Suppressor macrophage treated with lipopolysaccharide for 1 hour (primary cell): ENCODE measurements at regions not wholly inside any gene's neighbourhood (a gene's known extent, or its start where the extent isn't known, plus 50 kb on each side); places are given as distances from the start of the nearest gene placed in this dataset.
"Not testable (repeated sequence)": the region's sequence is repeated elsewhere in the genome, so short reads cannot be mapped to it uniquely, and the experiment has no call there.

Experiments
- DNase-seq, 3 donors: peaks; one replicate each; pipeline ENCODE4 v3.0.0-alpha.2; 2020 to 2022

- no peak for DNase-seq
Observed at GRCh38 chr6:9921366-9921765, 493.5 kb downstream of the TFAP2A start.

- DNase-seq: no peak
Observed at GRCh38 chr6:9914951-9915350, 499.9 kb downstream of the TFAP2A start.

GRCh38 chr6:9901376-9901775 lies 513.5 kb downstream of the TFAP2A start:
- no peak for DNase-seq

GRCh38 chr6:9896806-9897205 lies 518.1 kb downstream of the TFAP2A start:
- no peak for DNase-seq

- no peak for DNase-seq
Observed at GRCh38 chr6:9890893-9891292, 524.0 kb downstream of the TFAP2A start.

- DNase-seq: no peak
Observed at GRCh38 chr6:9890469-9890868, 524.4 kb downstream of the TFAP2A start.

- no peak for DNase-seq
Observed at GRCh38 chr6:9878535-9878934, 536.3 kb downstream of the TFAP2A start.

- no peak for DNase-seq
Observed at GRCh38 chr6:9875605-9876353, 539.1 kb downstream of the TFAP2A start.

- DNase-seq: no peak
Observed at GRCh38 chr6:9862603-9863167, 552.2 kb downstream of the TFAP2A start.

- DNase-seq: no peak
Observed at GRCh38 chr6:9851541-9852380, 563.1 kb downstream of the TFAP2A start.

GRCh38 chr6:9851006-9851405 lies 563.9 kb downstream of the TFAP2A start:
- DNase-seq: no peak

GRCh38 chr6:9848094-9848493 lies 566.8 kb downstream of the TFAP2A start:
- no peak for DNase-seq

- DNase-seq: no peak
Observed at GRCh38 chr6:9841886-9842725, 572.8 kb downstream of the TFAP2A start.

- no peak for DNase-seq
Observed at GRCh38 chr6:9834233-9834632, 580.6 kb downstream of the TFAP2A start.

- DNase-seq: no peak
Observed at GRCh38 chr6:9831783-9832182, 583.1 kb downstream of the TFAP2A start.

- DNase-seq: no peak
Observed at GRCh38 chr6:9830808-9831207, 584.1 kb downstream of the TFAP2A start.

- DNase-seq: no peak
Observed at GRCh38 chr6:9825526-9825925, 589.3 kb downstream of the TFAP2A start.

GRCh38 chr6:9810727-9811126 lies 604.1 kb downstream of the TFAP2A start:
- not testable (repeated sequence) for DNase-seq

- no peak for DNase-seq
Observed at GRCh38 chr6:9810286-9810685, 604.6 kb downstream of the TFAP2A start.

- no peak for DNase-seq
Observed at GRCh38 chr6:9806195-9806594, 608.7 kb downstream of the TFAP2A start.

- no peak for DNase-seq
Observed at GRCh38 chr6:9801249-9801754, 613.6 kb downstream of the TFAP2A start.

GRCh38 chr6:9799582-9799981 lies 615.3 kb downstream of the TFAP2A start:
- no peak for DNase-seq

- no peak for DNase-seq
Observed at GRCh38 chr6:9796827-9797226, 618.0 kb downstream of the TFAP2A start.
